HAP-1 (cell line): ENCODE measurements at regions not wholly inside any gene's neighbourhood (a gene's known extent, or its start where the extent isn't known, plus 50 kb on each side); places are given as distances from the start of the nearest gene placed in this dataset.

ENCODE experiments used
- DNase-seq, 2 experiments: peaks; one replicate each; pipeline ENCODE4 v3.0.0-alpha.2; 2016 to 2020; ENCODE audit warnings: low spot score in 2 of 2
- H3K27me3 ChIP-seq: fragments of 250-450 bp; sonication (Bioruptor Pico); 2 replicates; pipeline ENCODE4 v1.5.1; 2020; ENCODE audit warnings: low read depth, mild to moderate bottlenecking, moderate library complexity
- H3K36me3 ChIP-seq: fragments of 250-450 bp; sonication (Bioruptor Pico); replicated peaks from 2 replicates; pipeline ENCODE4 v1.5.1; 2020; ENCODE audit warnings: mild to moderate bottlenecking
- H3K4me1 ChIP-seq: fragments of 250-450 bp; sonication (Bioruptor Pico); 2 replicates; pipeline ENCODE4 v1.5.1; 2020; ENCODE audit warnings: mild to moderate bottlenecking
- H3K4me3 ChIP-seq: fragments of 250-450 bp; sonication (Bioruptor Pico); 2 replicates; pipeline ENCODE4 v1.5.1; 2020; ENCODE audit warnings: mild to moderate bottlenecking, moderate library complexity
- H3K9me3 ChIP-seq: fragments of 250-450 bp; sonication (Bioruptor Pico); 2 replicates; pipeline ENCODE4 v1.5.1; 2020; ENCODE audit warnings: mild to moderate bottlenecking, moderate library complexity
- in situ Hi-C: fragments of 300-500 bp; cut with MboI; formaldehyde crosslinking; loops from 3 replicates; pipeline ENCODE4 v1.14.3; 2020; ENCODE audit warnings: low sequenced_read_pairs, inconsistent platforms, mixed read lengths

DNA sequence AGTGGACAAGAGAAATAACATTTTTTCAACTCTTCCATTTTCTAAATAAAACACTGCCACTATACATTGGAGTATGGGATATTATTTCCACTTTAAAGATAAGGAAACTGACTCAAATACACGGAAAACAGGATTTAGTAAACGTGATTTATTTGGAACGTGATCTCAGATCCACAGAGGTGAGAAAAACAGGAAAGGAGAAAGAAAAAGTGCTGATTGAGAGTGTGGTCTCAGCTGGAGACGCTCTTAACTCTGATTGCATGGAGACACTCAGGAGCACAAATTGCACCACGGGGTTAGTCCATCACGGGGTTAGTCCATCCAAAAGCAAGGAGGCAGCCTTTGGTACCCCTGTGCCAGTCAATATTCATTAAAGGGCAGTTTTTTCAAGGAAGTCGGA lies 142.5 kb downstream of the GNAT3 start:
- in situ Hi-C loops = no loop called here

GRCh38 chr7:80362677-80363076 lies 149.2 kb downstream of the GNAT3 start:
- in situ Hi-C loops = no loop called here
- H3K9me3 ChIP-seq = peaks cover 2% of the 10 kb centered on the region; the same call in 1 of the 2 replicates
- no peaks in the 10 kb centered on the region for H3K27me3 ChIP-seq
- peaks cover 14% of the 10 kb centered on the region for H3K4me1 ChIP-seq
- no peak for DNase-seq
- no peaks in the 10 kb centered on the region for H3K36me3 ChIP-seq
- H3K4me3 ChIP-seq = no peak overlapping the region

More for the DNA sequence above, 142.5 kb downstream of the GNAT3 start:
- Histone ChIP-seq H3K4me3 (no peak overlapping the region), H3K4me1 (no peaks in the 10 kb centered on the region), H3K36me3 (no peaks in the 10 kb centered on the region), H3K9me3 (peaks cover 2% of the 10 kb centered on the region; the same call in 1 of the 2 replicates), H3K27me3 (no peaks in the 10 kb centered on the region)
- DNase-seq = no peak

DNA sequence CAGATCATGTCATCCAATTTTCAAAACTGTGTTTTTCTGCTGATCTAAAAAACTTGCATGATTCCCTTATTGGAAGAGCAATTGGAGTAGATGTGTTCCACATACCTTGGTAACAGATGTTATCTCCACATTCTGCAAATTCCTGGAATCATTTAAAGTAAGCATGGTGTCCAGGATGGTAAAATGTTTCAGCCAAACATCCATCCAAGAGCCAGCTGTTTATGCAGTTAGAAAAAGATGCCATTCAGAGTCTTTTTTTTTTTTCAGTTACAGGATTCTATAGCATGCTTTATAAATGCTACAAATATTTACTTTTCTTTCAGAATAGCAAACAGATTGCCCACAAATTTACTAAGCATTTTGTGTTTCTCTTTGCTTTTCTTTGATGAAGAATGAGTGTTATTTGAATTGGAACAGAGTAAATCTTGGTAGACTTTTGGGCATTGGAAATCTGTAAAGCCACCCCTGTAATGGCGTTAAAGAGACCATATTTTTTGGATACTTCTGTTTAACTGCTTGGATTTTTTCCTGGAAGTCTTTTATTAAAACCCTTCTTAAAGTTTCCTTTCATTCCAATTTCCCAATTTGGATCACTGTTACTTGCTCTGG lies 149.8 kb downstream of the GNAT3 start:
- Histone ChIP-seq H3K9me3 (peaks cover 2% of the 10 kb centered on the region; the same call in 1 of the 2 replicates), H3K27me3 (no peaks in the 10 kb centered on the region), H3K36me3 (no peaks in the 10 kb centered on the region), H3K4me1 (peaks cover 14% of the 10 kb centered on the region), H3K4me3 (no peak overlapping the region)
- DNase-seq = no peak
- in situ Hi-C loops = no loop called here

DNA sequence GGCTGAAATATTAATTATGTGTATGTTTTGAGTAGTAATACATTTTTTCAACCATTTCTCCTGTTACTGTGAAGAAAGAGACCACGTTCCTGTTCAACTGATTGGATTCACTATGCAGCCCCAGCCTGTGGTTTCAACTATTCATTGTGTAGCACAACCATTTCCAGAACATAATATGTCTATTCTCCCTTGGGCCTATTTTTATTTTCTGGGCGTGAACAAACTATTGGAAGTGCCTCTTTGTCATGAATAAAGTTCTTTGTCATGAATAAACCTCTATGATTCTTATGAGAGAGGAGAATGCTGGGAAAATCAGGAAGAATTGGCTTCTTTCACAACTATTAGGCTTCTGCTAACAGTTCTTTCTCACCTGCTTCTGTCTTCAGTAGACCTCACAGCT lies 152.4 kb downstream of the GNAT3 start:
- no peak overlapping the region for H3K4me3 ChIP-seq
- no peaks in the 10 kb centered on the region for H3K36me3 ChIP-seq
- DNase-seq = peak; percentile 13 to 22
- no peaks in the 10 kb centered on the region for H3K27me3 ChIP-seq
- in situ Hi-C loops = no loop called here
- H3K9me3 ChIP-seq = no peaks in the 10 kb centered on the region
- peaks cover 14% of the 10 kb centered on the region for H3K4me1 ChIP-seq

DNA sequence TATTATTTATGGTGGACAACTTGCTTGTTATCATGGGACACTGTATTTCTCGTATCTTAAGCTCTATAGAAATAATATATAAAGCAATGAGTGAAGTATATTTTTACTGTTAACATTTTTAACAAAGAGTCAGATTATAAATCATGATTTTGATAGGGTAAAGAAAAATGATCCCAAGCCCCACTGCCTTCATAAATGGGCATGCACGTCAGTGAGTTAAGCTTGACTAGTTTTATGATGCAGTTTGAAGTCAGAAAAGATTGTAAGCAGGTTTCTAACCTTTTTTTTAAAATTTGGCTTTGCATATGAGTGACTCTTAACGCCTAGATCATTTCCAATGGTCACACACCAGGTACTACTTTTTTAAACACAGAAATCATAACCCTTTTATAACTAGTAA lies 152.8 kb downstream of the GNAT3 start:
- H3K4me3 ChIP-seq = no peak overlapping the region
- H3K9me3 ChIP-seq = no peaks in the 10 kb centered on the region
- no peak for DNase-seq
- H3K4me1 ChIP-seq = peaks cover 14% of the 10 kb centered on the region
- in situ Hi-C loops = no loop called here
- no peaks in the 10 kb centered on the region for H3K36me3 ChIP-seq
- H3K27me3 ChIP-seq = no peaks in the 10 kb centered on the region

GRCh38 chr7:80357530-80357929 lies 154.3 kb downstream of the GNAT3 start:
- DNase-seq = no peak
- H3K36me3 ChIP-seq = no peaks in the 10 kb centered on the region
- no peak overlapping the region for H3K4me3 ChIP-seq
- in situ Hi-C loops = no loop called here
- H3K9me3 ChIP-seq = no peaks in the 10 kb centered on the region
- peaks cover 14% of the 10 kb centered on the region for H3K4me1 ChIP-seq
- no peaks in the 10 kb centered on the region for H3K27me3 ChIP-seq

- Histone ChIP-seq H3K9me3 (no peaks in the 10 kb centered on the region), H3K4me1 (no peaks in the 10 kb centered on the region), H3K27me3 (no peaks in the 10 kb centered on the region), H3K4me3 (no peak overlapping the region), H3K36me3 (no peaks in the 10 kb centered on the region)
- in situ Hi-C loops = no loop called here
- no peak for DNase-seq
These were observed 161.4 kb downstream of the GNAT3 start for GRCh38 chr7:80350430-80350829.

DNA sequence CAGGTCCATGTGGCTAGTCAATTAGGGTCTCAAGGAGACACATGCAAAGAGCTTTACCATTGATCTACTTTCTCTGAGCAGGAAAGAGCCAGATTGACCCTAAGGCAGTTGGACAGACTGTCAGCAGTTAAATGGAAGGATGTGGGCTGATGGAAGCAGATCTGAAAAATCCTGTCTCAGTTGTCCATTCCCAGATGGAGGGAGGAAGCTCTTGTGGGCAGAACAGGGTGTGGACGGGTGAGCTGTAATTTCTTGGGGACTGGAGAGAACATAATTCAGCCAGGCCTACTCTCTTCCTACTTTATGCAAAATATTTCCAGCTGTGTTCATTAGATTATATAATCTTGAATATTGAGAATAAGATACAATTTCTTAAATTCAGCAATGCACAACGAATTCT lies 163.6 kb downstream of the GNAT3 start:
- in situ Hi-C loops = no loop called here
- Histone ChIP-seq H3K4me1 (no peaks in the 10 kb centered on the region), H3K9me3 (no peaks in the 10 kb centered on the region), H3K27me3 (no peaks in the 10 kb centered on the region), H3K4me3 (no peak overlapping the region), H3K36me3 (no peaks in the 10 kb centered on the region)
- DNase-seq = no peak

DNA sequence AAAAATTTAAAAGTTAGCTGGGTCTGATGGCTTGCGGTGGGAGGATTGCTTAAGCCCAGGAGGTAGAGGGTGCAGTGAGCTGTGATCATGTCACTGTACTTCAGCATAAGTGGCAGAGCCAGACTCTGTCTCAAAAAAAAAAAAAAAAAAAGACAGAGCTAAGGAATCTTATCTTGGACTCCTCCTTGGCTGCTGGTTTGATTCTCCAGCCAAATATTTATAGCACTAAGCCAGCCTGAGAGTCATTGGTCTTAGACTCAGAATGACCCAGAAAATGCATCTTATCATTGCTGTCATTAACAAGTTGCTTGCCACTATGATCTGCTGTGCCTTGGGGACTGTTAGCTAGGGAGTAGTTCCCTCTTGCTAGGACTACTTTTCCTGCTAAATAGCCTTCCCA lies 164.7 kb downstream of the GNAT3 start:
- in situ Hi-C loops = no loop called here

GRCh38 chr7:80346704-80347103 lies 165.2 kb downstream of the GNAT3 start:
- no peak for DNase-seq
- H3K9me3 ChIP-seq = no peaks in the 10 kb centered on the region
- in situ Hi-C loops = no loop called here
- H3K4me3 ChIP-seq = no peak overlapping the region
- no peaks in the 10 kb centered on the region for H3K4me1 ChIP-seq
- H3K36me3 ChIP-seq = no peaks in the 10 kb centered on the region
- H3K27me3 ChIP-seq = no peaks in the 10 kb centered on the region

More for the DNA sequence above, 164.7 kb downstream of the GNAT3 start:
- no peaks in the 10 kb centered on the region for H3K4me1 ChIP-seq
- DNase-seq = no peak
- H3K27me3 ChIP-seq = no peaks in the 10 kb centered on the region
- H3K4me3 ChIP-seq = no peak overlapping the region
- H3K36me3 ChIP-seq = no peaks in the 10 kb centered on the region
- no peaks in the 10 kb centered on the region for H3K9me3 ChIP-seq

- H3K27me3 ChIP-seq = no peaks in the 10 kb centered on the region
- in situ Hi-C loops = no loop called here
- H3K4me3 ChIP-seq = no peak overlapping the region
- no peaks in the 10 kb centered on the region for H3K4me1 ChIP-seq
- DNase-seq = no peak
- no peaks in the 10 kb centered on the region for H3K36me3 ChIP-seq
- no peaks in the 10 kb centered on the region for H3K9me3 ChIP-seq
These were observed 176.2 kb downstream of the GNAT3 start for GRCh38 chr7:80335511-80336231.

GRCh38 chr7:80334908-80335307 lies 177.0 kb downstream of the GNAT3 start:
- no peaks in the 10 kb centered on the region for H3K9me3 ChIP-seq
- in situ Hi-C loops = no loop called here
- no peak for DNase-seq
- H3K36me3 ChIP-seq = no peaks in the 10 kb centered on the region
- no peaks in the 10 kb centered on the region for H3K4me1 ChIP-seq
- no peaks in the 10 kb centered on the region for H3K27me3 ChIP-seq
- no peak overlapping the region for H3K4me3 ChIP-seq

- no peak overlapping the region for H3K4me3 ChIP-seq
- H3K4me1 ChIP-seq = no peaks in the 10 kb centered on the region
- in situ Hi-C loops = no loop called here
- no peaks in the 10 kb centered on the region for H3K36me3 ChIP-seq
- H3K9me3 ChIP-seq = no peaks in the 10 kb centered on the region
- no peaks in the 10 kb centered on the region for H3K27me3 ChIP-seq
- no peak for DNase-seq
These were observed 177.7 kb downstream of the GNAT3 start for GRCh38 chr7:80334196-80334595.

DNA sequence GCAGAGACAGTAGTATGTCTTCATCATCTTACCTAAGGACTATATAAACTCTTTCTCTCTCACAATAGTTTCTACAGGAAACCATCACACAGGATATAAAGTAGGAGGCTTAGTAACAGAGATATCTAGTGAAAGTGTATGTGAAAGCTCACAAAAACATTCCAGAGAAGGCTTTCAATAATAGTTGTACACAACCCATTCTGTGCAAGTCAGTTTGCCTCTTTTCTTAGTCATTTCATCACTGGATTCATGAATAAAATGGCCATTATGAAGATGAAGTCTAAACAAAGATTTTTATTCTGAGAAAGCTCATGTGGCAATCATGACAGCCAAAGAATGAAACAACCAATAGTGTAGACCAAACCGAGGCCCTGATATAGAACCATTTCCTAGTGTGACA lies 178.8 kb downstream of the GNAT3 start:
- H3K9me3 ChIP-seq = no peaks in the 10 kb centered on the region
- no peaks in the 10 kb centered on the region for H3K27me3 ChIP-seq
- in situ Hi-C loops = no loop called here
- no peak for DNase-seq
- H3K4me1 ChIP-seq = no peaks in the 10 kb centered on the region
- no peak overlapping the region for H3K4me3 ChIP-seq
- H3K36me3 ChIP-seq = no peaks in the 10 kb centered on the region
